H1 (cell line): ENCODE measurements at regions not wholly inside any gene's neighbourhood (a gene's known extent, or its start where the extent isn't known, plus 50 kb on each side); places are given as distances from the start of the nearest gene placed in this dataset.

ENCODE experiments used
- CTCF ChIA-PET: fragments of 300-600 bp; sonication (Branson Sonifier 250); formaldehyde crosslinking; loops from one replicate; lab custom pipeline; 2021; ENCODE audit not compliant: partially characterized antibody; lab: Charles Lee
- POLR2A ChIA-PET: fragments of 300-600 bp; sonication (Branson Sonifier 250); formaldehyde crosslinking; loops from one replicate; lab custom pipeline; 2021; ENCODE audit warnings: inconsistent platforms; ENCODE audit not compliant: partially characterized antibody; lab: Charles Lee
- DNase-seq, 2 experiments: peaks; one replicate each; pipeline versions ENCODE4 v3.0.0 to v3.0.0-alpha.2; 2010 to 2022; ENCODE audit warnings: low spot score in 2 of 2, low read depth in 1 of 2, mixed read lengths in 1 of 2
- FAIRE-seq: peaks from 2 replicates; lab custom pipeline; 2011; peaks lifted over from hg19 to GRCh38; lab: Jason Lieb, UNC
- H2AFZ ChIP-seq: 2 replicates; pipeline ENCODE4 v1.8.1; 2012; ENCODE audit warnings: low read length, inconsistent platforms
- H2AK5ac ChIP-seq: 2 replicates; pipeline ENCODE4 v1.6.1; 2013; ENCODE audit warnings: low read depth, low read length
- H2BK120ac ChIP-seq: replicated peaks from 2 replicates; pipeline ENCODE3; 2013; ENCODE audit warnings: low read depth, low read length, inconsistent platforms
- H2BK12ac ChIP-seq: 2 replicates; pipeline ENCODE4 v1.6.1; 2013; ENCODE audit warnings: low read depth, low read length
- H2BK15ac ChIP-seq: 2 replicates; pipeline ENCODE4 v1.6.1; 2013; ENCODE audit warnings: low read length
- H2BK20ac ChIP-seq: 2 replicates; pipeline ENCODE4 v1.6.1; 2013; ENCODE audit warnings: low read length
- H2BK5ac ChIP-seq: 2 replicates; pipeline ENCODE4 v1.6.1; 2013; ENCODE audit warnings: low read depth, low read length
- H3K14ac ChIP-seq: 2 replicates; pipeline ENCODE4 v1.6.1; 2013; ENCODE audit warnings: inconsistent platforms; ENCODE audit not compliant: insufficient read length
- H3K18ac ChIP-seq: 2 replicates; pipeline ENCODE4 v1.6.1; 2013; ENCODE audit warnings: low read length; ENCODE audit errors: extremely low read depth
- H3K23ac ChIP-seq: 2 replicates; pipeline ENCODE4 v1.6.1; 2013; ENCODE audit warnings: inconsistent platforms; ENCODE audit not compliant: insufficient read length
- H3K23me2 ChIP-seq: 2 replicates; pipeline ENCODE4 v1.6.1; 2013; ENCODE audit warnings: low read depth, low read length
- H3K27ac ChIP-seq: 2 replicates; pipeline ENCODE4 v1.6.1; 2011; ENCODE audit warnings: low read depth, low read length, inconsistent platforms
- H3K27me3 ChIP-seq, 4 experiments: replicated peaks in 1 of 4; 1 replicate in 1 of 4; 2 replicates in 3 of 4; pipeline versions ENCODE4 v1.6.1 to v1.8.1; 2011 to 2013; ENCODE audit warnings: low read length in 3 of 4, mild to moderate bottlenecking in 3 of 4, inconsistent platforms in 2 of 4, mixed read lengths in 2 of 4, moderate library complexity in 1 of 4; ENCODE audit not compliant: control insufficient read depth in 3 of 4, insufficient read depth in 3 of 4; ENCODE audit errors: extremely low read depth in 1 of 4
- H3K36me3 ChIP-seq, 4 experiments: 2 replicates each; pipeline versions ENCODE4 v1.6.1 to v1.8.1; 2011 to 2013; ENCODE audit warnings: mild to moderate bottlenecking in 4 of 4, low read length in 3 of 4, moderate library complexity in 2 of 4, control low read depth in 1 of 4, inconsistent platforms in 1 of 4; ENCODE audit not compliant: insufficient read depth in 4 of 4, control insufficient read depth in 2 of 4
- H3K4ac ChIP-seq: replicated peaks from 2 replicates; pipeline ENCODE3; 2013; ENCODE audit warnings: low read length, low read depth, mixed read lengths, inconsistent platforms; ENCODE audit not compliant: insufficient read length
- H3K4me1 ChIP-seq, 4 experiments: replicated peaks in 1 of 4; 1 replicate in 1 of 4; 2 replicates in 3 of 4; pipeline versions ENCODE4 v1.6.1 to v1.8.1; 2011 to 2013; ENCODE audit warnings: low read length in 3 of 4, inconsistent platforms in 2 of 4, mixed read lengths in 1 of 4; ENCODE audit not compliant: insufficient read depth in 4 of 4, control insufficient read depth in 3 of 4
- H3K4me2 ChIP-seq, 2 experiments: 2 replicates each; pipeline versions ENCODE4 v1.6.1 to v1.8.1; 2011 to 2013; ENCODE audit warnings: low read depth in 2 of 2, low read length in 2 of 2, control low read depth in 1 of 2, inconsistent platforms in 1 of 2, mild to moderate bottlenecking in 1 of 2; ENCODE audit not compliant: insufficient read depth in 1 of 2
- H3K4me3 ChIP-seq, 4 experiments: fragments of 200-600, 300-600 bp in 1 of 4; sonication (generic), shearing (Covaris generic), sonication (Bioruptor Twin) in 1 of 4; 2 replicates each; pipeline versions ENCODE4 v1.5.1 to v1.8.1; 2011 to 2016; ENCODE audit warnings: low read length in 4 of 4, low read depth in 3 of 4, control low read depth in 2 of 4, inconsistent platforms in 2 of 4, mild to moderate bottlenecking in 2 of 4, mixed read lengths in 1 of 4, moderate library complexity in 1 of 4; ENCODE audit not compliant: insufficient read depth in 2 of 4; ENCODE audit errors: extremely low read depth in 1 of 4
- H3K56ac ChIP-seq: replicated peaks from 2 replicates; pipeline ENCODE3; 2013; ENCODE audit warnings: low read depth, mild to moderate bottlenecking, mixed read lengths, low read length, inconsistent platforms; ENCODE audit not compliant: insufficient read length
- H3K79me1 ChIP-seq: 2 replicates; pipeline ENCODE4 v1.6.1; 2013; ENCODE audit warnings: low read depth, low read length, control low read depth
- H3K79me2 ChIP-seq, 2 experiments: 2 replicates each; pipeline versions ENCODE4 v1.6.1 to v1.8.1; 2012 to 2013; ENCODE audit warnings: low read length in 2 of 2, mild to moderate bottlenecking in 2 of 2, inconsistent platforms in 1 of 2; ENCODE audit not compliant: insufficient read depth in 2 of 2, control insufficient read depth in 1 of 2
- H3K9ac ChIP-seq, 4 experiments: replicated peaks in 1 of 4; 1 replicate in 1 of 4; 2 replicates in 3 of 4; pipeline versions ENCODE4 v1.6.1 to v1.8.1; 2011 to 2013; ENCODE audit warnings: low read depth in 3 of 4, low read length in 3 of 4, control low read depth in 2 of 4, mild to moderate bottlenecking in 2 of 4, moderate library complexity in 2 of 4, inconsistent platforms in 1 of 4; ENCODE audit errors: extremely low read depth in 1 of 4
- H3K9me3 ChIP-seq, 2 experiments: 2 replicates each; pipeline versions ENCODE4 v1.6.1 to v1.8.1; 2012 to 2013; ENCODE audit warnings: mild to moderate bottlenecking in 2 of 2, moderate library complexity in 2 of 2, control low read depth in 1 of 2, inconsistent platforms in 1 of 2, low read depth in 1 of 2, low read length in 1 of 2, mixed read lengths in 1 of 2; ENCODE audit not compliant: insufficient read depth in 2 of 2
- H4K20me1 ChIP-seq, 2 experiments: replicated peaks in 1 of 2; 2 replicates each; pipeline versions ENCODE3 to v1.8.1; 2011 to 2013; ENCODE audit warnings: inconsistent platforms in 2 of 2, low read length in 2 of 2, mild to moderate bottlenecking in 1 of 2; ENCODE audit not compliant: insufficient read depth in 2 of 2, control insufficient read depth in 1 of 2
- H4K5ac ChIP-seq: 2 replicates; pipeline ENCODE4 v1.6.1; 2013; ENCODE audit warnings: low read length, low read depth, mixed read lengths, inconsistent platforms; ENCODE audit not compliant: insufficient read length
- H4K8ac ChIP-seq: 2 replicates; pipeline ENCODE4 v1.8.0; 2013; ENCODE audit warnings: mild to moderate bottlenecking, moderate library complexity, low read length, inconsistent platforms; ENCODE audit not compliant: insufficient read depth; ENCODE audit errors: extremely low read depth
- H4K91ac ChIP-seq: replicated peaks from 2 replicates; pipeline ENCODE3; 2013; ENCODE audit warnings: low read length, mixed read lengths, inconsistent platforms; ENCODE audit not compliant: insufficient read length
- CBX5 ChIP-seq: fragments of 300-800, 300-1000 bp; sonication (generic); IDR thresholded peaks from 2 replicates; pipeline ENCODE4 v1.7.1; 2016; ENCODE audit warnings: antibody characterized with exemption, low read length, low read depth
- CREB1 ChIP-seq: IDR thresholded peaks from 2 replicates; pipeline ENCODE4 v1.6.1; 2012; ENCODE audit warnings: inconsistent platforms
- EP300 ChIP-seq, 2 experiments: IDR thresholded peaks; 1 replicate in 1 of 2; 2 replicates in 1 of 2; pipeline ENCODE4 v1.6.1; 2011 to 2012; ENCODE audit warnings: low read depth in 2 of 2, low read length in 2 of 2, mild to moderate bottlenecking in 2 of 2, borderline replicate concordance in 1 of 2, inconsistent platforms in 1 of 2, moderate library complexity in 1 of 2
- PHF8 ChIP-seq: fragments of 200-600 bp; sonication (generic); conservative IDR thresholded peaks from 2 replicates; pipeline ENCODE4 v1.7.1; 2012; ENCODE audit warnings: low read depth, mild to moderate bottlenecking, inconsistent platforms, low read length, moderate library complexity
- SIX5 ChIP-seq: IDR thresholded peaks from 2 replicates; pipeline ENCODE4 v1.6.1; 2011; ENCODE audit warnings: mild to moderate bottlenecking, low read depth, low read length
- SP4 ChIP-seq: IDR thresholded peaks from 2 replicates; pipeline ENCODE4 v1.6.1; 2012; ENCODE audit warnings: low read length, inconsistent platforms
- SRF ChIP-seq: IDR thresholded peaks from 2 replicates; pipeline ENCODE4 v1.6.1; 2011; ENCODE audit warnings: mild to moderate bottlenecking, low read depth, low read length, moderate library complexity
- TCF12 ChIP-seq: IDR thresholded peaks from 2 replicates; pipeline ENCODE4 v1.6.1; 2011; ENCODE audit warnings: low read depth, mild to moderate bottlenecking, low read length
- TEAD4 ChIP-seq: IDR thresholded peaks from 2 replicates; pipeline ENCODE4 v1.6.1; 2012; ENCODE audit warnings: low read depth, low read length, inconsistent platforms, mixed read lengths
- YY1 ChIP-seq: IDR thresholded peaks from 2 replicates; pipeline ENCODE4 v1.6.1; 2011; ENCODE audit warnings: low read depth, mild to moderate bottlenecking, low read length
- WGBS, 2 experiments: shearing (Covaris generic) in 1 of 2; methylation state at CpG; one replicate each; pipeline versions ENCODE4 v1.1.6 to v1.1.7; 2013 to 2015; ENCODE audit warnings: low lambda C conversion rate in 2 of 2, mixed read lengths in 2 of 2, inconsistent platforms in 1 of 2, low coverage in 1 of 2, missing lambda C conversion rate in 1 of 2; ENCODE audit not compliant: insufficient replicate concordance in 2 of 2, insufficient coverage in 1 of 2, insufficient read length in 1 of 2; ENCODE audit errors: extremely low coverage in 1 of 2, missing lambda C conversion rate in 1 of 2; 5-methylcytosine and 5-hydroxymethylcytosine counted together

DNA sequence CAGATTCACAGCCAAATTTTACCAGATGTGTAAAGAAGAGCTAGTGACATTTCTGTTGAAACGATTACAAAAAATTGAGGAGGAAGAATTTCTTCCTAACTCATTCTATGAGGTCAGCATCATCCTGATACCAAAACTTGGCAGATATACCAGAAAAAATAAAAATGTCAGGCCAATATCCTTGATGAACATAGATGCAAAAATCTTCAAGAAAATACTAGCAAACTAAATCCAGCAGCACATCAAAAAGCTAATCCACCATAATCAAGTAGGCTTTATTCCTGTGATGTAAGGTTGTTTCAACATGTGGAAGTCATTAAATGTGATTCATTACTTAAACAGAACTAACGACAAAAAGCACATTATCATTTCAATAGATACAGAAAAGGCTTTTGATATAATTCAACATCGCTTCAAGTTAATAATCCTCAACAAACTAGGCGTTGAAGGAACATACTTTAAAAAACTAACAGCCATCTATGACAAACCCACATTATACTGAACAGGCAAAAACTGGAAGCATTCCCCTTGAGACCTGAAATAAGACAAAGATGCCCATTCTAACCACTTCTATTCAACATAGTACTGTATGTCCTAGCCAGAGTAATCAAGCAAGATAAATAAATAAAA lies 807.7 kb upstream of the ZWINT start:
- Histone ChIP-seq H3K4ac (no peak overlapping the region), H4K8ac (no peak overlapping the region), H2BK5ac (no peak overlapping the region), H3K4me1 (peaks cover 0 to 4% (median 0%) of the 10 kb centered on the region in 4 experiments; a peak in 2 of 7 replicates), H2BK15ac (no peak overlapping the region), H3K79me1 (no peaks in the 10 kb centered on the region), H3K56ac (no peak overlapping the region), H2BK12ac (no peak overlapping the region), H4K5ac (no peak overlapping the region), H2AK5ac (no peak overlapping the region), H4K20me1 (no peaks in the 10 kb centered on the region), H3K18ac (no peak overlapping the region), H3K14ac (no peak overlapping the region), H3K27me3 (no peaks in the 10 kb centered on the region), H3K36me3 (no peaks in the 10 kb centered on the region), H3K9me3 (no peaks in the 10 kb centered on the region), H3K23me2 (no peaks in the 10 kb centered on the region), H3K4me3 (no peak overlapping the region), H3K23ac (no peak overlapping the region), H2BK120ac (no peak overlapping the region), H3K79me2 (peaks cover 0 to 3% of the 10 kb centered on the region in 2 experiments; a peak in 1 of 4 replicates), H2BK20ac (no peak overlapping the region), H3K9ac (no peak overlapping the region), H2AFZ (no peak overlapping the region), H4K91ac (no peak overlapping the region), H3K27ac (no peak overlapping the region), H3K4me2 (no peak overlapping the region)
- DNase-seq, result no peak
- 90% methylated on average over 4 of the region's 4 CpGs; no CpG with 5 or more reads in 1 of the 2 experiments for WGBS, 2 experiments
- CTCF ChIA-PET, result interaction anchor here (0.7 kb wide), 1 partner anchor 16 kb away, joined by 3 read pairs; no protein-coding TSS in a partner anchor
- POLR2A ChIA-PET, result no interaction called here
- peak; percentile 13 for FAIRE-seq
- no peak for TF ChIP-seq YY1
- no peak for TF ChIP-seq PHF8
- no peak for TF ChIP-seq CBX5
- TF ChIP-seq CREB1, result no peak
- no peak for TF ChIP-seq EP300 (IDR thresholded peaks at IDR 0.05; ENCODE audit: borderline replicate concordance in 1 of 2, low read depth in 2 of 2, low read length in 2 of 2)
- no peak for TF ChIP-seq TEAD4
- TF ChIP-seq TCF12, result no peak
- TF ChIP-seq SP4, result no peak
- TF ChIP-seq SIX5, result no peak
- TF ChIP-seq SRF, result no peak
